IMR-90 (cell line): ENCODE measurements at regions not wholly inside any gene's neighbourhood (a gene's known extent, or its start where the extent isn't known, plus 50 kb on each side); places are given as distances from the start of the nearest gene placed in this dataset.

ENCODE experiments used
- ATAC-seq: fragments of 200-7000 bp; cut with Tn5 transposase; 2 replicates; pipeline ENCODE4 v1.9.1; 2020; ENCODE audit warnings: low read depth, mild to moderate bottlenecking, moderate library complexity
- BruUV-seq: library from RNA; stranded (reverse); fragments of 400-500 nt; replicated peaks from 2 replicates; lab custom pipeline; 2021; lab: Mats Ljungman, UMichigan
- CTCF ChIA-PET: fragments of 300-600 bp; formaldehyde crosslinking; extraction: SDS; loops from one replicate; lab custom pipeline; 2021; ENCODE audit warnings: antibody characterized with exemption; lab: Yijun Ruan, JAX
- POLR2A ChIA-PET: fragments of 300-600 bp; sonication (Branson Sonifier 250); formaldehyde crosslinking; loops from one replicate; lab custom pipeline; 2022; ENCODE audit warnings: antibody characterized with exemption; ENCODE audit not compliant: unreplicated experiment; lab: Charles Lee
- DNase-seq: peaks from one replicate; pipeline ENCODE4 v3.0.0; 2013
- H2AFZ ChIP-seq: replicated peaks from 2 replicates; pipeline ENCODE3; 2013; ENCODE audit warnings: low read length, mild to moderate bottlenecking; ENCODE audit not compliant: poor library complexity
- H2AK5ac ChIP-seq: 2 replicates; pipeline ENCODE4 v1.6.1; 2013; ENCODE audit warnings: low read depth, low read length, inconsistent platforms
- H2AK9ac ChIP-seq: replicated peaks from 2 replicates; pipeline ENCODE3; 2013; ENCODE audit warnings: mild to moderate bottlenecking, low read depth, low read length, moderate library complexity; ENCODE audit not compliant: poor library complexity
- H2BK120ac ChIP-seq: 2 replicates; pipeline ENCODE4 v1.6.1; 2013; ENCODE audit warnings: low read depth, low read length, inconsistent platforms
- H2BK15ac ChIP-seq: 3 replicates; pipeline ENCODE4 v1.6.1; 2013; ENCODE audit warnings: low read depth, low read length, inconsistent platforms
- H2BK20ac ChIP-seq: 2 replicates; pipeline ENCODE4 v1.6.1; 2013; ENCODE audit warnings: low read depth, mild to moderate bottlenecking, inconsistent platforms, low read length, moderate library complexity
- H2BK5ac ChIP-seq: 2 replicates; pipeline ENCODE4 v1.6.1; 2013; ENCODE audit warnings: mild to moderate bottlenecking, low read depth, low read length, inconsistent platforms; ENCODE audit not compliant: poor library complexity, severe bottlenecking
- H3K14ac ChIP-seq: replicated peaks from 2 replicates; pipeline ENCODE4 v1.6.1; 2013; ENCODE audit warnings: low read depth, low read length, inconsistent platforms
- H3K18ac ChIP-seq: 2 replicates; pipeline ENCODE4 v1.6.1; 2013; ENCODE audit warnings: low read depth, low read length, control low read depth
- H3K23ac ChIP-seq: 2 replicates; pipeline ENCODE4 v1.6.1; 2013; ENCODE audit warnings: low read depth, low read length, inconsistent platforms
- H3K27ac ChIP-seq: 2 replicates; pipeline ENCODE4 v1.5.1; 2013; ENCODE audit warnings: mild to moderate bottlenecking, control low read depth, low read length; ENCODE audit not compliant: insufficient read depth
- H3K27me3 ChIP-seq: 2 replicates; pipeline ENCODE4 v1.6.1; 2013; ENCODE audit warnings: low read length; ENCODE audit not compliant: control insufficient read depth, insufficient read depth
- H3K36me3 ChIP-seq: 2 replicates; pipeline ENCODE4 v1.6.1; 2013; ENCODE audit warnings: low read length, mixed read lengths; ENCODE audit not compliant: control insufficient read depth, insufficient read depth
- H3K4ac ChIP-seq: 2 replicates; pipeline ENCODE4 v1.6.1; 2013; ENCODE audit warnings: low read depth, low read length, inconsistent platforms
- H3K4me1 ChIP-seq: 2 replicates; pipeline ENCODE4 v1.6.1; 2013; ENCODE audit warnings: low read length, mixed read lengths; ENCODE audit not compliant: control insufficient read depth, insufficient read depth
- H3K4me2 ChIP-seq: 2 replicates; pipeline ENCODE4 v1.6.1; 2013; ENCODE audit warnings: low read depth, mild to moderate bottlenecking, control low read depth, low read length, moderate library complexity
- H3K4me3 ChIP-seq: 2 replicates; pipeline ENCODE4 v1.5.1; 2013; ENCODE audit warnings: low read depth, mild to moderate bottlenecking, control low read depth, low read length, moderate library complexity; ENCODE audit not compliant: insufficient read depth
- H3K56ac ChIP-seq: 2 replicates; pipeline ENCODE4 v1.6.1; 2013; ENCODE audit warnings: low read length, inconsistent platforms; ENCODE audit not compliant: insufficient read depth; ENCODE audit errors: extremely low read depth
- H3K79me1 ChIP-seq, 2 experiments: 2 replicates each; pipeline ENCODE4 v1.6.1; 2013; ENCODE audit warnings: low read length in 2 of 2, inconsistent platforms in 1 of 2, low read depth in 1 of 2
- H3K9ac ChIP-seq: 2 replicates; pipeline ENCODE4 v1.6.1; 2013; ENCODE audit warnings: low read depth, low read length, control low read depth
- H3K9me1 ChIP-seq: 2 replicates; pipeline ENCODE4 v1.6.1; 2013; ENCODE audit warnings: low read length, inconsistent platforms; ENCODE audit not compliant: insufficient read depth
- H3K9me3 ChIP-seq: 2 replicates; pipeline ENCODE4 v1.6.1; 2013; ENCODE audit warnings: low read length; ENCODE audit not compliant: control insufficient read depth, insufficient read depth
- H4K20me1 ChIP-seq: 2 replicates; pipeline ENCODE4 v1.6.1; 2013; ENCODE audit warnings: low read length, inconsistent platforms; ENCODE audit not compliant: insufficient read depth
- H4K5ac ChIP-seq: 2 replicates; pipeline ENCODE4 v1.6.1; 2013; ENCODE audit warnings: mild to moderate bottlenecking, low read depth, low read length, control low read depth
- H4K8ac ChIP-seq, 2 experiments: 2 replicates each; pipeline ENCODE4 v1.6.1; 2013; ENCODE audit warnings: low read depth in 2 of 2, low read length in 2 of 2, control low read depth in 1 of 2, inconsistent platforms in 1 of 2
- H4K91ac ChIP-seq: 2 replicates; pipeline ENCODE4 v1.6.1; 2013; ENCODE audit warnings: low read depth, low read length, inconsistent platforms; ENCODE audit not compliant: insufficient read depth
- BHLHE40 ChIP-seq: fragments of 150-350 bp; IDR thresholded peaks from 2 replicates; pipeline ENCODE4 v1.6.1; 2016; ENCODE audit warnings: mild to moderate bottlenecking, low read depth, low read length
- CEBPB ChIP-seq: IDR thresholded peaks from 2 replicates; pipeline ENCODE4 v1.6.1; 2012; ENCODE audit warnings: low read depth, low read length, improper control_type of control experiment
- CHD1 ChIP-seq: IDR thresholded peaks from 2 replicates; pipeline ENCODE4 v1.6.1; 2012; ENCODE audit warnings: low read depth, low read length, improper control_type of control experiment
- CTCF ChIP-seq: conservative IDR thresholded peaks from 2 replicates; pipeline ENCODE4 v1.5.1; 2012; ENCODE audit warnings: mild to moderate bottlenecking, low read depth, low read length, improper control_type of control experiment
- FOS ChIP-seq: fragments of 150-350 bp; IDR thresholded peaks from 2 replicates; pipeline ENCODE4 v1.6.1; 2016; ENCODE audit warnings: low read depth, low read length
- MAFK ChIP-seq: IDR thresholded peaks from 2 replicates; pipeline ENCODE4 v1.6.1; 2012; ENCODE audit warnings: low read depth, low read length, improper control_type of control experiment
- MAZ ChIP-seq: IDR thresholded peaks from 2 replicates; pipeline ENCODE4 v1.6.1; 2012; ENCODE audit warnings: low read depth, mild to moderate bottlenecking, low read length, improper control_type of control experiment, moderate library complexity, borderline replicate concordance
- MXI1 ChIP-seq: IDR thresholded peaks from 2 replicates; pipeline ENCODE4 v1.6.1; 2012; ENCODE audit warnings: low read depth, mild to moderate bottlenecking, low read length, moderate library complexity, borderline replicate concordance
- NFE2L2 ChIP-seq: fragments of 150-350 bp; IDR thresholded peaks from 2 replicates; pipeline ENCODE4 v1.6.1; 2016; ENCODE audit warnings: low read depth, mild to moderate bottlenecking, low read length
- POLR2A ChIP-seq: IDR thresholded peaks from 2 replicates; pipeline ENCODE4 v1.6.1; 2012; ENCODE audit warnings: mild to moderate bottlenecking, low read depth, low read length
- RAD21 ChIP-seq: IDR thresholded peaks from 2 replicates; pipeline ENCODE4 v1.6.1; 2012; ENCODE audit warnings: low read length, improper control_type of control experiment
- RCOR1 ChIP-seq: IDR thresholded peaks from 2 replicates; pipeline ENCODE4 v1.6.1; 2012; ENCODE audit warnings: mild to moderate bottlenecking, low read length, improper control_type of control experiment; ENCODE audit not compliant: insufficient replicate concordance
- RFX5 ChIP-seq: IDR thresholded peaks from 2 replicates; pipeline ENCODE4 v1.8.0; 2012; ENCODE audit warnings: low read depth, mild to moderate bottlenecking, low read length, moderate library complexity
- SMC3 ChIP-seq: fragments of 150-350 bp; IDR thresholded peaks from 2 replicates; pipeline ENCODE4 v1.6.1; 2016; ENCODE audit warnings: low read depth, mild to moderate bottlenecking, antibody characterized with exemption, low read length, moderate library complexity
- WGBS, 2 experiments: methylation state at CpG; one replicate each; pipeline versions ENCODE4 v1.1.5 to v1.1.7; 2013; ENCODE audit warnings: missing lambda C conversion rate in 2 of 2; ENCODE audit not compliant: insufficient read length in 1 of 2; ENCODE audit errors: extremely low coverage in 2 of 2; 5-methylcytosine and 5-hydroxymethylcytosine counted together
- dilution Hi-C: fragments of 300-500 bp; cut with HindIII; formaldehyde crosslinking; loops from one replicate; pipeline ENCODE4 v1.14.3; 2018; ENCODE audit warnings: low sequenced_read_pairs; ENCODE audit not compliant: unreplicated experiment
- in situ Hi-C: fragments of 300-500 bp; cut with MboI; formaldehyde crosslinking; loops from 3 replicates; pipeline ENCODE4 v1.14.3; 2019; ENCODE audit warnings: low sequenced_read_pairs, inconsistent platforms, mixed read lengths
- intact Hi-C: fragments of 100-400 bp; cut with micrococcal nuclease; formaldehyde crosslinking; loops from 2 replicates; pipeline ENCODE4 v1.10.0; 2022
- TF ChIP-seq, protein P1 (sequence below): fragments of 150-350 bp; IDR thresholded peaks from 2 replicates; pipeline ENCODE4 v1.6.1; 2017; ENCODE audit warnings: mild to moderate bottlenecking, antibody characterized with exemption, low read length, low read depth
- TF ChIP-seq, protein P2 (sequence below): fragments of 150-350 bp; IDR thresholded peaks from 2 replicates; pipeline ENCODE4 v1.6.1; 2016; ENCODE audit warnings: low read depth, mild to moderate bottlenecking, low read length, moderate library complexity, borderline replicate concordance

- no peak overlapping the region for H3K18ac ChIP-seq
- H3K4me2 ChIP-seq, result no peak overlapping the region
- no peak overlapping the region for H3K14ac ChIP-seq
- no peaks in the 10 kb centered on the region for H3K79me1 ChIP-seq
- in situ Hi-C loops (no loop called here), intact Hi-C loops (no loop called here), dilution Hi-C loops (no loop called here)
- H2AK9ac ChIP-seq, result no peak overlapping the region
- H3K4me3 ChIP-seq, result no peak overlapping the region
- H2BK5ac ChIP-seq, result no peak overlapping the region
- POLR2A ChIA-PET, result no interaction called here
- BruUV-seq, result no TSS peak
- no peak overlapping the region for H3K4ac ChIP-seq
- H4K5ac ChIP-seq, result no peak overlapping the region
- CTCF ChIA-PET, result no interaction called here
- no peak overlapping the region for H3K9ac ChIP-seq
- H2BK20ac ChIP-seq, result no peak overlapping the region
- H2AK5ac ChIP-seq, result no peak overlapping the region
- no peaks in the 10 kb centered on the region for H3K36me3 ChIP-seq
- TF ChIP-seq CEBPB (no peak), MAFK (no peak), MAZ (no peak), RCOR1 (no peak), FOS (no peak), NFE2L2 (no peak), CHD1 (no peak), CTCF (no peak), SMC3 (no peak), POLR2A (no peak), RAD21 (no peak), MXI1 (no peak), RFX5 (no peak), BHLHE40 (no peak)
- TF ChIP-seq, protein P1, sequence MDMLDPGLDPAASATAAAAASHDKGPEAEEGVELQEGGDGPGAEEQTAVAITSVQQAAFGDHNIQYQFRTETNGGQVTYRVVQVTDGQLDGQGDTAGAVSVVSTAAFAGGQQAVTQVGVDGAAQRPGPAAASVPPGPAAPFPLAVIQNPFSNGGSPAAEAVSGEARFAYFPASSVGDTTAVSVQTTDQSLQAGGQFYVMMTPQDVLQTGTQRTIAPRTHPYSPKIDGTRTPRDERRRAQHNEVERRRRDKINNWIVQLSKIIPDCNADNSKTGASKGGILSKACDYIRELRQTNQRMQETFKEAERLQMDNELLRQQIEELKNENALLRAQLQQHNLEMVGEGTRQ, result no peak
- TF ChIP-seq, protein P2, sequence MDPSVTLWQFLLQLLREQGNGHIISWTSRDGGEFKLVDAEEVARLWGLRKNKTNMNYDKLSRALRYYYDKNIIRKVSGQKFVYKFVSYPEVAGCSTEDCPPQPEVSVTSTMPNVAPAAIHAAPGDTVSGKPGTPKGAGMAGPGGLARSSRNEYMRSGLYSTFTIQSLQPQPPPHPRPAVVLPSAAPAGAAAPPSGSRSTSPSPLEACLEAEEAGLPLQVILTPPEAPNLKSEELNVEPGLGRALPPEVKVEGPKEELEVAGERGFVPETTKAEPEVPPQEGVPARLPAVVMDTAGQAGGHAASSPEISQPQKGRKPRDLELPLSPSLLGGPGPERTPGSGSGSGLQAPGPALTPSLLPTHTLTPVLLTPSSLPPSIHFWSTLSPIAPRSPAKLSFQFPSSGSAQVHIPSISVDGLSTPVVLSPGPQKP, result no peak
- H4K8ac ChIP-seq, result no peak overlapping the region
- H3K23ac ChIP-seq, result no peak overlapping the region
- no peak overlapping the region for H2BK15ac ChIP-seq
- no peaks in the 10 kb centered on the region for H3K9me1 ChIP-seq
- H2BK120ac ChIP-seq, result no peak overlapping the region
- H4K20me1 ChIP-seq, result no peaks in the 10 kb centered on the region
- H2AFZ ChIP-seq, result no peak overlapping the region
- H3K9me3 ChIP-seq, result no peaks in the 10 kb centered on the region
- WGBS, 2 experiments, result 17% methylated on average over 1 of the region's 7 CpGs; no CpG with 5 or more reads in 1 of the 2 experiments
- ATAC-seq (no peak), DNase-seq (no peak)
- H3K27ac ChIP-seq, result no peak overlapping the region
- no peak overlapping the region for H3K56ac ChIP-seq
- H4K91ac ChIP-seq, result no peak overlapping the region
- no peaks in the 10 kb centered on the region for H3K27me3 ChIP-seq
- no peaks in the 10 kb centered on the region for H3K4me1 ChIP-seq
Observed at GRCh38 chr2:198587741-198588140, 783.3 kb downstream of the PLCL1 start.
